Activated CD8-positive, alpha-beta memory T cell treated with anti-CD3 and anti-CD28 coated beads for 4 hours (primary cell): ENCODE measurements at regions not wholly inside any gene's neighbourhood (a gene's known extent, or its start where the extent isn't known, plus 50 kb on each side); places are given as distances from the start of the nearest gene placed in this dataset.
"Not testable (repeated sequence)": the region's sequence is repeated elsewhere in the genome, so short reads cannot be mapped to it uniquely, and the experiment has no call there.

ENCODE experiments used
- DNase-seq, 2 donors: peaks; one replicate each; pipeline ENCODE4 v3.0.0-alpha.2; 2020; ENCODE audit warnings: low read depth in 2 of 2

DNA sequence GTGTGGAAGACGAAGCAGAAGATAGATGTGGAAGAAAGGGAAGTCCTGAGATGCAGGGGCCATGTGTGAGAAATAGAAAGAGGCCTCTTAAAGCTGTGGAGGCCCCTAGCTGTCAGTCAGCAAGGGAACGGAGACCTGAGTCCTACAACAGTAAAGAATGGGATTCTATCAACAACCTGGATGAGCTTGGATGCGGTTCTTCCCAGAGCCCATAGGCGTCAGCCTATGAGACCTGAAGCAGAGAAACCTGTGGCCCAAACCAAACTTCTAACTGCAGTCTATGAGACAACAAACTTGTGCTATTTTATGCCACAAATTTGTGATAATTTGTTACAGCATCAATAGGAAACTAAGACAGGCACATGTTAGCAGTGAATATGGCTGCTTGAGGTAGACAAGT is 583.7 kb downstream of the ADCYAP1 start:
- DNase-seq: no peak

DNA sequence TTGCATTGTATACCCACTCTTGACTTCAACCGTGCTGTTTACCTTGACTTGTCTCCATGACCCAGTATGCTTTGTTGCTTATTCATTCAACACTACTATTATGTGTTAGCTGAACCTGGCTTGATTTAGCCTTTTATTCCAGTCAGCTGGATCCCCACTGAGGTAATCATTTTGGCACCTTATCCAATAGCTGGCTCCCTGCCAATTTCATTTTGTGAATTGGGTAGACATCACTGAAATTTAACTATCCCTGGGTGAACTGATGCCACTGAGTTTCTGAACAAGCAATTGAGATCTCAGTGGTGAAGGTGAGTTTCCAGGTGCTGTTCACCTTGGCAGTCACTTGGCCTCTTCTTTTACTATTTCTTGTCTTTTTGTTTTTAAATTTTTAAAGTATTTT is 584.3 kb downstream of the ADCYAP1 start:
- no peak for DNase-seq

DNA sequence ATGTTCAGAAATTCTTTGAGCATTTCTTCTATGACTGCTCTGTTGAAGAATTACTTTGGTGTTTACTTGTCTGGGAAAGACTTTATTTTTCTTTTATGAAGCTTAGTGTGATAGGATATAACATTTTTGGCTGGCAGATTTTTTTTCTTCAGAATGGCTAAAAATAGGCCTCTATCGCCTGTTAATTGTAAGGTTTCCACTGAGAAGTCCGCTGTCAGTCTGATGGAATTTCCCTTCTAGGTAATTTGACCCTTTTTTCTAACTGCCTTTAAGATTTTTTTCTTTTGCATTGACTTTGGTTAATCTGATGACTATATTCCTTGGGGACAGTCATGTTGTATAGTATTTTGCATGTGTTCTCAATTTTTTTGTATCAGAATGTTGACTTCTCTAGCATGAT is 590.7 kb downstream of the ADCYAP1 start:
- DNase-seq: no peak

DNA sequence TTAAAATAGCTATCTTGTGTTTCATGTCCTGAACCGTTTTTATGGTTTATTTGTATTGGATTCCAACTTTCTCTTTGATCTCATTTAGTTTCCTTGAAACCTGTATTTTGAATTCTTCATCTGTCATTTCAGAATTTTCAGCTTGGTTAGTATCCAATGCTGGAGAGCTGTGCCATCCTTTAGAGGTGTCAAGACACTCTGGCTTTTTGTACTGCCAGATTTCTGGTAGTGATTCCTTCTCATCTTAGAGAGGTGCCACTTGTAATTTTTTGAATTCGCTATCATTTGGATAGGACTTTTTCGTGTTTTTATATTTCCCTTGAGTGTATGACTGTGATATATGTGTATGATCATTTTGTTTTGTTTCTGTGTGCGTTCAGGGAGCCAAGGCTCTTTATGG is 591.4 kb downstream of the ADCYAP1 start:
- DNase-seq: no peak

DNA sequence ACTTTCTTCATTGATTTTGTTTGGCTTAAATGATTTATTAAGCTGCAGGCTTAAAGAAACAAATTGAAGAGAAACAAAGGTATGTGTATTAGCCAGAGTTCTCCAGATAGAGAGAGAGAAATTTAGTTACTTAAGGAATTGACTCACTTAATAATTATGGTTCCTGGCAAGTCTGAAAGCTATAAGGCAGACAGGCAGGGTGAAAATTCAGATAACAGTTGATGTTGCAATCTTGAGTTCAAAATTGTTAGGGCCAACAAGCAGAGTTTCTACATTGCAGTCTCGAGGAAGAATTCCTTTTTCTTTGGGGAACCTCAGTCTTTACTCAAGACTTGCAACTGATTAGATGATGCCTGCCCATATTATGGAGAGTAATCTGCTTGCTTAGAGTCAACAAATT is 593.5 kb downstream of the ADCYAP1 start:
- no peak for DNase-seq

DNA sequence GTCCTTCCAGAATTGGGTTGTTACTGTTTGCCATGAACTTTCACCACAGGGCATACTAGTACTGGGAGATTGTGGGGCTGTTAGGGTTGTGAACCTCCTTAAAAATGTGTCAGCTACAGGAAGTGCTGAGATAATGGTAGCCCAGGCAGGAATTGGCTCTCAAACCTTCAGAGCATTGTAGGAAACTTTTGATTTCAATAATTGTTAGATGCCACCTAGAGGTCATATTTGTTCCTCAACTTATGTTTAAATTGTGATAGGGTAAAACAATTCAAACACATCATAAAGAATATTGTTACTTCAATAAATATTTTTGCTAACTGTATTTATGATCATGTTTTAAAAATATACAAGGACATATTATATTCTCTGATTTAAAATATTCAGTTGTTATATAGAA is 594.6 kb downstream of the ADCYAP1 start:
- DNase-seq: no peak

DNA sequence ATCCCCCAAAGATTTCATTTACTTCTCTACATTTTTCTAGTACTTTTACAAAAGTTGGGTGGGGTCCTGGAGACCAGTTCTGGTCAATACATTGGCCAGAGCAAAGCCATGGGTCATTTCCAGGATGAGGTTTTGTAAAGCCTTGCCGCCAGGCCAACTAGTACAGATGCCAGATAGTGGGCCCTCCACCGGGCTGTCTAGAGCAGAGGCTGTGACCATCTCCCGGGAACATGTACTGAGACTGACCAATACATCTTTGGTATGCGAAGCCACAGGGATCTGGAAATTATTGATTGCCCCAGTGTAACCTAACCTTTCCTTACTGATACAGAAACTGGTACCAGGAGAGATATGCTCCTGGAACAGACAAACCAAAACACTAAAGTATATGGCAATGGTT is 599.2 kb downstream of the ADCYAP1 start:
- no peak for DNase-seq

DNA sequence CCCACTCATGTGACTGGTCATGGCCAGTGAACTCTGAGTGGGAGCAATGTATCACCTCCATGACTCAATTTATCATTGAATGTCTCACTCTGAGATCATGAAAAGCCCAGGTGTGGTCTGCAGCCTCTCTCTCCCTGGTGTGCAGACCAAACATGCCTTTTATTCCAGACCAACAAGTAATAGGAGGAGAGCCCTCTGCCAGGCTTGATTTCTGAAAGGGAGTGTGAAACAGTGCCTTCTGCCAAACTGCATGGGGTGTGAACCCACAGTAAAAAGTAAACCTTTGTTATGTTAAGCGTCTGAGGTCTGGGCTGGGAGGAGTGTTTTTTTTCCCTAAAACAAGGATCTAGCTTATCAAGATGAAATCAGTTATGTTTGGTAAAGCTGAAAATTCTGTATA is 601.2 kb downstream of the ADCYAP1 start:
- DNase-seq: no peak

DNA sequence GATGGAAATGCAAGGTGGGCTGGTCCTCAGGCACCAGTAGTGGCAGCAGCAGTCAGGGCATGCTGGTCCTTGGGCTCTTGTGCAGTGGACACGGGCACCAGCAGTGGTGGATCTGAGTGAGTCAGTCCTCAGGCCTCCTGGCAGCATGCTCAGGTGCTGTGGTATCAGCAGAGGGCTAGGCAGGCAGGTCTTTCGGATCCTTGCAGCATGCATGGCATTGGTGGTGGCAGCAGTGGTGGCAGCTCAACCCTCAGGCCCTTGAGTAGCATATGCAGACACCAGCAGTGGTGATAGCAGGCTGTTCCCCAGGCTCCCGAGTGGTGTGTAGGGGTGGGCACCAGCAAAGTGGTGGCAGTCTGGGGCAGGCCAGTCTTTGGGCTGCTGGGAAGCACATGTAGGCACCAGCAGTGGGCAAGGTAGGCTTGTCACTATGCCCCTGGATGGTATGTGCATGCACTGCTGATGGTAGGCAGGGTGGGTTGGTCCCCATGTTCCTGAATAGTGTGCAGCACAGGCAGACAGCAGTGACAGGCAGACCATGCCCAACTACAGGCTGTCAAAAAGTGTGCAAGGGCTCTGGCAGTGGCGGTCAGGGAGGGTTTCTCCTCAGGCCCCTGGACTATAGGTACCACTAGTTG is 606.0 kb downstream of the ADCYAP1 start:
- DNase-seq: no peak

DNA sequence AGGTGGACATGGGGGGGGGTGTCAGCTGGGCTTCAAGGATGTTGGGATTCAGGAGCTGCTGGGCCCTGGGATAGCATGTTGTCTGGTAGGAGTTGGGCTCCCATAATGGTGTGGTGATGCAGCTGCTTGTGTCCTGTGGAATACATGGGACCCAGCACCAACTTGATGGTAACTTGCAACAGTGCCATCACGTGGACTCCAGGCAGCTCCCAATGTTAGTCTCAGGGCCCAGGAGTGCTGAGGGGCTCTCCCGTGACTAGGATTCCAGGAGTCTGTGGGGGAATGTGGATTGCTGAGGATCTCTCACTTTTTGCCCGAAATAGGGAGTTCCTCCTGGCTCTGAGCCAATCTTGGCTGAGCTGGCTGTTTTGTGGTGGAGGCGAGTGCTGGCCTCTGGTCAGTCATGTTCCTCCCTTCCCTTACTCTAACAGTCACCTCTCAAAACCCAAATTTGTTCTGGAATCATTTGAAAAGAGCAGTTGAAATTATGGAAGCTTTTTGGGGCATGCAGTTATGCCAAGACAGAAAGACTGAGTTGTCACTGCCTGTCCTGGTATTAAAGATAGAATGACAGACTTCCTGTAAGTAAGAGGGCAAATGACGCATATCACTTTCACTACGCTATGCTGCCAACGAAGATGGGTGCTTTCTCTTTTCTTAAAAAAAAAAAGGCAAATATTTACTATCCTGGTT is 607.1 kb downstream of the ADCYAP1 start:
- no peak for DNase-seq

DNA sequence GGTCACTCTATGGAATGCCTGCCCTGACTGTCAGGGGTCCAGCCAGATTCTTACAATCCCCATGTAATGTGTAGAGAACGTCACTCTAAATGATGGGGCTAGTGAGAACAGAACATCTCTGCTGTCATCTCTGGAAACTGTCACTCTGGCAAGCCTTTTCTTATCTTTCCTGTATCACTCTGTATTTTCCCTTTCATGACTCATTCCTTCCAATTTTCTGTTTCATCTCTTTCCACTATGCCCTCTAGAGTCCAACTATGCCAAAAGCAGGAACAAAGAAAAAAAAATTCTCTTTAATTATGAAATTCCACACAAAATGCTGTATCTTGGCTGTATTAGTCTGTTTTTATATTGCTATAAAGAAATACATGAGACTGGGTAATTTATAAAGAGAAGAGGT is 608.8 kb downstream of the ADCYAP1 start:
- DNase-seq: no peak

DNA sequence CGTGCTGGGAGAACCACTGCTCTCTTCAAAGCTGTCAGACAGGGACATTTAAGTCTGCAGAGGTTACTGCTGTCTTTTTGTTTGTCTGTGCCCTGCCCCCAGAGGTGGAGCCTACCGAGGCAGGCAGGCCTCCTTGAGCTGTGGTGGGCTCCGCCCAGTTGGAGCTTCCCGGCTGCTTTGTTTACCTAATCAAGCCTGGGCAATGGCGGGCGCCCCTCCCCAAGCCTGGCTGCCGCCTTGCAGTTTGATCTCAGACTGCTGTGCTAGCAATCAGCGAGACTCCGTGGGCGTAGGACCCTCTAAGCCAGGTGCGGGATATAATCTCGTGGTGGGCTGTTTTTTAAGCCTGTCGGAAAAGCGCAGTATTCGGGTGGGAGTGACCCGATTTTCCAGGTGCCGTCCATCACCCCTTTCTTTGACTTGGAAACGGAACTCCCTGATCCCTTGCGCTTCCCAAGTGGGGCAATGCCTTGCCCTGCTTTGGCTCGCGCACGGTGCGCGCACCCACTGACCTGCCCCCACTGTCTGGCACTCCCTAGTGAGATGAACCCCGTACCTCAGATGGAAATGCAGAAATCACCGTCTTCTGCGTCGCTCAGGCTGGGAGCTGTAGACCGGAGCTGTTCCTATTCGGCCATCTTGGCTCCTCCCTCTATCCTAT is 617.0 kb downstream of the ADCYAP1 start:
- not testable (repeated sequence) for DNase-seq

DNA sequence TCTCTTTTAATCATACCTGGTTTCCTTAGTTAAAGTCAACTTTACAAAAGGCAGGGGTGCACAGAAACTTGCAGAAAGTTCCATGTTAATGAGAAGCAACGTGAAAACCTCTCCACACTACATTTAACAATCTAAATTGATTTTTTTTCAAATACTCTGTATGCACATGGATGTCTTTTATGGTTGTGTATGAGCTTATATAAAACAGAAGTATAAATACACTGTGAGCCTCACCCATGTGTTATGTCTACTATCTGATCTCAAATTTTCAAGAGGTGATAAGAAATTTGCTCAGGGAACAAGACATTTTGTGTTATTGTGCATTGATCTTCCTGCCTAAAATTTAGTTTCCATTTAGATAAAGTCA is 617.6 kb downstream of the ADCYAP1 start:
- no peak for DNase-seq

DNA sequence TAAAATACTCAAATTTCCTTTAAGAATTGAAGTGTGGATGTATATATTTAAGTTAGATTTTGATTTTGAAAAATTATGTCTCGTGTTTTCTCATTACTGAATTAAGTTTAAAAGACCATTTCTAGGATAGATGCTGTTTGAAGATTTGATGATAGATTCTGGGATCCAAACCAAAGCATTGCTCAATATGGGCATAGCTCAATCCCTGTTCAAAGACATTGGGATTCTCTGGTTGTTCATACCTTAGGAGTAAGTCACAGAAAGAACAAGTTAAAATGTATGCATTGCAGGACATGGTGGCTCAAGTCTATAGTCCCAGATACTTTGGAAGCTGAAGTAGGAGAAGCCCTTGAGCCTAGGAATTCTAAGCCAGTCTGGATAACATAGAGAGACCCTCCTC is 622.3 kb downstream of the ADCYAP1 start:
- no peak for DNase-seq

DNA sequence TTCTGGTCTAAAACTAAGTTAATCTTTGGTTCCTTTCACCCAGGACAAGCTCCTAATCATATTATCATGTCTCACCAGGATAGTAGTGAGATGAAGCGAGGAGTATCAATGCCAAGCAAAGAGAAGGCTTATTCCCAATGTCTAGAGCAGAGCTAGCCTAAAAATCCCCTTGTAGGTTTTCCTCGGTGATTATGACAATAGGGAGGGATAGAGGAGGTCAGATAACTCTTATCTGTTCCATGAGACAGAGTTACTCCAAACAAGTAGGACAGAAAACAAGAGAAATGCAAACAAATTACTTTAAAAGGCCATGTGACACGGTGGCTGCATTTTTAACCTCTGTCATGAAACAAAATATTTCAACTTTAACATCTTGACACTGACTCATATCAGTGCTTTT is 623.1 kb downstream of the ADCYAP1 start:
- DNase-seq: no peak

DNA sequence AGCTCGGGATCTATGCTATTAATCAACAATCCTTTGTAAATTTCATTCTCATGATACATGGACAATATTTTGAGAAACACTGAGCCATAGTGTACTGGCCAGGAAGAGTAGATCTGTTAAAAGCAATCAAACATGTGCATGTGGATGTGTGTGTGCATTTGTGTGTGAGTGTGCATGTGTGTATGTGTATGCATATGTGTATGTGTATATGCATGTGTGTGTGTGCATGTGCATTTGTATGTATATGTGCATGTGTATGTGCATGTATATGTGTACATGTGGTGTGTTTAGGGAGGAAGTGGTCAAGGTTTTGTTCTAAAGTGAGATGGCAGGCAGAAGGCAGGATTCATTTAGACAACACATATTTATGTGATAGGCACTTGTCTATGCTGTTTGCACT is 623.8 kb downstream of the ADCYAP1 start:
- DNase-seq: no peak

DNA sequence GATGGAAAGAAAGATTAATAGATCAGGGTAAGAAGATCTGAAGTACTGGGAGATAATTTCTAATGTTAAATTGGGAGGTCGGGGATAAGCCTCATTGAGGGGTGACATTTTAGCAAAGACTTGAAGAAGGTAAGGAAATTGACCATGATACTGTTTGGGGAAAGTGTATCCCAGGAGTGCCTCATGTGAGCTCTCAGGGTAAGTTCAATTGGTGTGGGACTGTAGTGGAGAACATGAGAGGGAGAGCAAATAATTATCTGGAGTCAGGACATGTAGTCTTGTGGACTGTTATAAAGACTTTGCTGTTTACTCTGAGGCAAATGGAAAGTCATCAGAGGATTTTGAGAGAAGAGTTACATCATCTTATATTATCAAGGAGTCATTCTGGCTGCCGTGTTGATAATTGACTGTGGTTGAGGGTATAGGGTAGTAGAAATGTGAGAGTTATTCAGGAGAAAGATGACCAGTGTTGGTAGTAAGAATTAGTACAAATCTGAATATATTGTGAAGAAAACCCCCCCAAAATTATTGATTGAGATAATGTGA is 624.4 kb downstream of the ADCYAP1 start:
- no peak for DNase-seq

DNA sequence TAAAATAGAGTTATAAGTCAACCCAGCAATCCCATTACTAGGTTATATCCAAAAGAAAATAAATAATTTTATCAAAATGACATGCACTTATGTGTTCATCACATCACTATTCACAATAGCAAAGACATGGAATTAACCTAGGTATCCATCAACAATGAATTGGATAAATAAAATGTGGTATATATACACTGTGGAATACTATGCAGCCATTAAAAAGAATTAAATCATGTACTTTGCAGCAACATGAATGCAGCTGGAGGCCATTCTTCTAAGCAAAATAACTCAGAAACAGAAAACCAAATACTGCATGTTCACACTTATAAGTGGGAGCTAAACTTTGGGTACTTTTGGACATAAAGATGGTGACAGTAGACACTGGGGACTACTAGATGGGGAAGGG is 626.0 kb downstream of the ADCYAP1 start:
- DNase-seq: no peak

DNA sequence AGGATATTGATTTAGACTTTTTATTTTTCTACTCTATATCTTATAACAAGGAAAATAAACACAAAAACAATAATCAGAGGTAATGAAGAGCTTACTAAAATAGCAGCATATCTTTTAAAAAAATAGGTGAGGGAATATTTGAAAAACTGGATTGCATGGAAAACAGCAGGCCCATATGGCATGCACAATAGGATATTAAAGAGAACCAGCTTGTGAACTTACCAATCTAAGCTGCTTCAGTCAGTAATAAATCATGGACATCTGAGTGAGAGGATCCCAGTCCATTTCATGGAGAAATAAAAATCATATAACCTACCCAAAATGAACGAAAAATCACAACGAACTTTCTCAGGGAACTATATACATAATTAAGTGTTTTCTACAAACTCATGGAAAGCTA is 634.6 kb downstream of the ADCYAP1 start:
- no peak for DNase-seq

DNA sequence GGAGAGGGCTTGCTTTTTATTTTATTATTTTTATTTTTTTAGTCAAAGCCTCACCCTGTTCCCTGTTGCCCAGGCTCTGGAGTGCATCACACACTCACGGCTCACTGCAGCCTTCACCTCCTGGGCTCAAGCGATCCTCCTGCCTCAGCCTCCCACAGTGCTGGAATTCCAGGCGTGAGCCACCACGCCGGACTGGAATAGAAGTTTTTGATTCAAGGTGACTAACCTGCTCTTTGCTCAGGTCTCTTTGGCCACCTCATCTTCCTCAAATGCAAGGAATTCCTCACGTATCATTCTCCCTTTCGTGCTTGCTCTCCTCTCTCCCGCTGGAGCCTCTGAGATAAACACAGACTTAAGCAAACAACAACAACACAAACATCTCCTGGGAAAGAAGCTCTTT is 636.8 kb downstream of the ADCYAP1 start:
- no peak for DNase-seq

DNA sequence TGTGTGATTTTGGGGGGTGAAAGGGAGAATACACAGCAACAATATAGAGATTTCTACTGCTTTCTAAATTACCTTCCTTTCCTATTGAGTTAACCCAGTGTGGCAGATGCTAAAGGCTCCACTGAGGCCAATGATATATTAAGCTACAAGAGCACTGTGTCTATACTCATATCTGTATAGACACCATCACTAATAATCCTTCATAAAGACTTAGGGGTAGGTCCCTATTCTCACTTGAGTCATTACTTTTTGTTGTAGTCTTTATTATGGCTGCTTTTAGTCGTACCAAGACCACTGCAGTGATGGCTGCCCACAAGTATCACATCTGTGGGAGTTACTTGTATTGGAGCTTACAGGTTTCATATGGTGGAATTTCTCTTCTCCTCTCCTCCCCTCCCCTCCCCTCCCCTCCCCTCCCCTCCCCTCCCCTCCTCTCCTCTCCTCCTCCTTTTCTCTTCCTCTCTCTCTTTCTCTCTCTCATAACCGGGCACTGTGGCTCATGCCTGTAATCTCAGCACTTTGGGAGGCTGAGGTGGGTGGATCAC is 637.6 kb downstream of the ADCYAP1 start:
- DNase-seq: no peak

DNA sequence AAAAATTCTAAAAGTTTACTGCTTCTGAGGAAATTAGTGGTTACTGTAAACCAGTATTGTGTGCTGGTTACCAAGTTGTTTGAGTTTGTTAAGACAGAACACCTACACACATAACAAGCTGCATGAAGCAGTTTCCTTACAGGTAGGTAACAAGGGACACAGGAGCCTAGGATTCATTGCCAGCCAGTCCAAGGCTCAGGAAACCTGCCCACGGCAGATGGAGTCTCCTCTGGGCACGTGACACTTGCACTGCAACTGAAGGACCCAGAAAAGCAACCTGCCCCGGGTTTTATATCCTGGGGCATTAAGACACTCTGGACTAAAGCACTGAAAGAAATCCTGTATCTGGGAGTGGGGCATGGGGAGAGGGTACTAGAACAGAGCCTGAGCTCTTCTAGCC is 639.3 kb downstream of the ADCYAP1 start:
- no peak for DNase-seq

DNA sequence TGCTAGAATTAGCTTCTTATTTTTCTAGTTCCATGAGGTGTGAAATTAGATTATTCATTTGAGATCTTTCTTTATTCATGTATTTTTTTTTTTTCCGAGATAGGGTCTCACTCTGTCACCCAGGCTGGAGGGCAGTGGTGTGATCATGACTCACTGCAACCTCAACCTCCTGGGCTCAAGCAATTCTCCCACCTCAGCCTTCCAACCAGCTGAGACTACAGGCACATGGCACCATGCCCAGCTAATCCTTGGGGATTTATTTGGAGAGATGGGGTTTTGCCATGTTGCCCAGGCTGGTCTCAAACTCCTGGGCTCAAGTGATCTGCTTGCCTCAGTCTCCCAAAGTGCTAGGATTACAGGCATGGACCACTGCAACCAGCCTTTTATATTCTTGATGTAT is 653.0 kb downstream of the ADCYAP1 start:
- DNase-seq: not testable (repeated sequence)
